Ovary (tissue), 3 donors: ENCODE measurements at regions not wholly inside any gene's neighbourhood (a gene's known extent, or its start where the extent isn't known, plus 50 kb on each side); places are given as distances from the start of the nearest gene placed in this dataset.

ENCODE experiments used
- POLR2A ChIP-seq: fragments of 450-650 bp; IDR thresholded peaks from one replicate; pipeline ENCODE4 v1.6.1; 2017; ENCODE audit warnings: antibody characterized with exemption, mild to moderate bottlenecking, moderate library complexity
- TF ChIP-seq, protein P1 (sequence below), 3 donors: fragments of 450-650 bp in 2 of 3; fragments of 200-600 bp in 1 of 3; IDR thresholded peaks; one replicate each; pipeline versions ENCODE4 v1.5.1 to v1.8.0; 2016 to 2022; ENCODE audit warnings: antibody characterized with exemption in 3 of 3, mild to moderate bottlenecking in 1 of 3
- donor health status: DM: no; HTN: no; CAD: no.

DNA sequence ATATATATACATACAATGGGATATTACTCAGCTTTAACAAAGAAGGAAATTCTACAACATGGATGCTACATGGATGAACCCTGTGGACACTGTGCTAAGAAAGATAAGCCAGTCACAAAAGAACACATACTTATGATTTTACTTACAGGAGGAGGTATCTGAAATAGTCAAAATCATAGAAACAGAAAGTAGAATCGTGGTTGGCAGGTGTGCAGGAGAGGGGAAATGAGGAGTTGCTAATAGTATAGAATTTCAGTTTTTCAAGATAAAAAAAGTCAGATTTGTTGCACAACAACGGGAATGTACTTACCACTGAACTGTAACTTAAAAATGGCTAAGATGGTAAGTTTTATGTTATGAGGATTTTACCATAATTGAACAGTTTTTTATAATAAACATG, 706.3 kb downstream of the TFAP2A start:
- TF ChIP-seq, protein P1, sequence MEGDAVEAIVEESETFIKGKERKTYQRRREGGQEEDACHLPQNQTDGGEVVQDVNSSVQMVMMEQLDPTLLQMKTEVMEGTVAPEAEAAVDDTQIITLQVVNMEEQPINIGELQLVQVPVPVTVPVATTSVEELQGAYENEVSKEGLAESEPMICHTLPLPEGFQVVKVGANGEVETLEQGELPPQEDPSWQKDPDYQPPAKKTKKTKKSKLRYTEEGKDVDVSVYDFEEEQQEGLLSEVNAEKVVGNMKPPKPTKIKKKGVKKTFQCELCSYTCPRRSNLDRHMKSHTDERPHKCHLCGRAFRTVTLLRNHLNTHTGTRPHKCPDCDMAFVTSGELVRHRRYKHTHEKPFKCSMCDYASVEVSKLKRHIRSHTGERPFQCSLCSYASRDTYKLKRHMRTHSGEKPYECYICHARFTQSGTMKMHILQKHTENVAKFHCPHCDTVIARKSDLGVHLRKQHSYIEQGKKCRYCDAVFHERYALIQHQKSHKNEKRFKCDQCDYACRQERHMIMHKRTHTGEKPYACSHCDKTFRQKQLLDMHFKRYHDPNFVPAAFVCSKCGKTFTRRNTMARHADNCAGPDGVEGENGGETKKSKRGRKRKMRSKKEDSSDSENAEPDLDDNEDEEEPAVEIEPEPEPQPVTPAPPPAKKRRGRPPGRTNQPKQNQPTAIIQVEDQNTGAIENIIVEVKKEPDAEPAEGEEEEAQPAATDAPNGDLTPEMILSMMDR (IDR thresholded peaks at IDR 0.05) = no peak
- TF ChIP-seq POLR2A = no peak
